ENCODE measurements at regions not wholly inside any gene's neighbourhood (a gene's known extent, or its start where the extent isn't known, plus 50 kb on each side); places are given as distances from the start of the nearest gene placed in this dataset.

- H3K9me3 ChIP-seq (replicated peaks in 1 of 3): no peaks in the 10 kb centered on the region
- no peaks in the 10 kb centered on the region for H3K27me3 ChIP-seq
- no peak overlapping the region for H3K27ac ChIP-seq
- DNase-seq: no peak
- 64 to 83% (median 72%) methylated on average over 1 of the region's 1 CpG for WGBS, 4 donors
- TF ChIP-seq POLR2A (IDR thresholded peaks at IDR 0.05): no peak
- no peak for TF ChIP-seq CTCF (IDR thresholded peaks at IDR 0.05)
- no peaks in the 10 kb centered on the region for H3K4me1 ChIP-seq (replicated peaks in 1 of 2)
- H3K36me3 ChIP-seq (replicated peaks in 1 of 2): no peaks in the 10 kb centered on the region
- no peak overlapping the region for H3K4me3 ChIP-seq
- intact Hi-C loops (cut with DNase I): no loop called here
Observed at GRCh38 chrX:36480441-36480990, 527.6 kb upstream of the FAM47C start.

- DNase-seq: no peak
- no peaks in the 10 kb centered on the region for H3K36me3 ChIP-seq (replicated peaks in 1 of 2)
- H3K27ac ChIP-seq: no peak overlapping the region
- TF ChIP-seq CTCF (IDR thresholded peaks at IDR 0.05): no peak
- no peak for TF ChIP-seq POLR2A (IDR thresholded peaks at IDR 0.05)
- no peaks in the 10 kb centered on the region for H3K27me3 ChIP-seq
- WGBS, 4 donors: 74 to 83% (median 81%) methylated on average over 8 of the region's 8 CpGs
- H3K9me3 ChIP-seq (replicated peaks in 1 of 3): no peaks in the 10 kb centered on the region
- no peaks in the 10 kb centered on the region for H3K4me1 ChIP-seq (replicated peaks in 1 of 2)
- intact Hi-C loops (cut with DNase I): no loop called here
- no peak overlapping the region for H3K4me3 ChIP-seq
Observed at GRCh38 chrX:36501169-36501702, 506.9 kb upstream of the FAM47C start.

GRCh38 chrX:36504625-36505024 lies 503.5 kb upstream of the FAM47C start:
- Histone ChIP-seq H3K4me1 (replicated peaks in 1 of 2) (no peaks in the 10 kb centered on the region), H3K27me3 (no peaks in the 10 kb centered on the region), H3K4me3 (no peak overlapping the region), H3K36me3 (replicated peaks in 1 of 2) (no peaks in the 10 kb centered on the region), H3K9me3 (replicated peaks in 1 of 3) (no peaks in the 10 kb centered on the region), H3K27ac (no peak overlapping the region)
- intact Hi-C loops (cut with DNase I): no loop called here
- TF ChIP-seq CTCF (IDR thresholded peaks at IDR 0.05) (no peak), POLR2A (IDR thresholded peaks at IDR 0.05) (no peak)
- DNase-seq: no peak

- no peaks in the 10 kb centered on the region for H3K9me3 ChIP-seq (replicated peaks in 1 of 3)
- no peak overlapping the region for H3K27ac ChIP-seq
- intact Hi-C loops (cut with DNase I): no loop called here
- no peak overlapping the region for H3K4me3 ChIP-seq
- no peaks in the 10 kb centered on the region for H3K36me3 ChIP-seq (replicated peaks in 1 of 2)
- no peak for DNase-seq
- H3K27me3 ChIP-seq: peaks cover 3% of the 10 kb centered on the region
- TF ChIP-seq POLR2A (IDR thresholded peaks at IDR 0.05): no peak
- TF ChIP-seq CTCF (IDR thresholded peaks at IDR 0.05): no peak
- 36 to 81% (median 43%) methylated on average over 1 of the region's 1 CpG; no CpG with 5 or more reads in 1 of the 4 donors for WGBS, 4 donors
- no peaks in the 10 kb centered on the region for H3K4me1 ChIP-seq (replicated peaks in 1 of 2)
Observed at GRCh38 chrX:36508042-36508441, 500.1 kb upstream of the FAM47C start.

Measured in adrenal gland (tissue), 9 donors.